ENCODE measurements at regions not wholly inside any gene's neighbourhood (a gene's known extent, or its start where the extent isn't known, plus 50 kb on each side); places are given as distances from the start of the nearest gene placed in this dataset.
A peak's percentile ranks its signal among the peaks of the same experiment; 100 is the strongest.
"Not testable (repeated sequence)": the region's sequence is repeated elsewhere in the genome, so short reads cannot be mapped to it uniquely, and the experiment has no call there.

- WGBS, 2 donors (ENCODE audit: extremely low coverage in 2 of 2, insufficient read length in 2 of 2, insufficient replicate concordance in 1 of 2), result no CpG with 5 or more reads among the region's 58 CpGs
- not testable (repeated sequence) for H2BK12ac ChIP-seq (ENCODE audit: low read length)
These were observed 1533.5 kb upstream of the TPTE start for GRCh38 chr21:8987896-8988295.

DNA sequence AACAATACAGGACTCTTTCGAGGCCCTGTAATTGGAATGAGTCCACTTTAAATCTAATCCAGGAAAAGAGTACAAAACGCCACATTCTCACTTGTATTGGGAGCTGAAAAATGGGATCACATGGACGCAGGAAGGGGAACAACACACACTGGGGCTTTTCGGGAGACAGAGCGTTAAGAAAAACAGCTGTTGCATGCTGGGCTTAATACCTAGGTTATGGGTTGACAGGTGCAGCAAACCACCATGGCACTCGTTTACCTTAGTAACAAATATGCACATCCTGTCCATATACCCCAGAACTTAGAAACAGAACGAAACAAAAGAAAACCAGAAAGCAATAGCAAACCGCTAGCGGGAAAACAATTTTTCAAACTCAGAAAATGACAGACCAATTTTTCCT is 1532.7 kb upstream of the TPTE start:
- Histone ChIP-seq H2BK15ac (ENCODE audit: low read length) (no peak overlapping the region), H2BK5ac (ENCODE audit: low read length) (no peak overlapping the region), H2BK12ac (ENCODE audit: low read length) (no peak overlapping the region), H3K4me2 (ENCODE audit: insufficient read depth, low read length, poor library complexity, severe bottlenecking) (no peak overlapping the region), H4K91ac (ENCODE audit: low read depth, low read length, poor library complexity) (no peak overlapping the region), H3K27ac (replicated peaks; ENCODE audit: low read length) (no peak overlapping the region), H3K27me3 (ENCODE audit: control insufficient read depth in 3 of 3, insufficient read depth in 3 of 3, low read depth in 1 of 3, low read length in 3 of 3) (peaks cover 0 to 2% (median 0%) of the 10 kb centered on the region in 3 experiments), H3K9me3 (replicated peaks in 1 of 2; ENCODE audit: control insufficient read depth in 2 of 2, insufficient read depth in 1 of 2, low read depth in 1 of 2, low read length in 2 of 2) (peaks cover 0 to 37% of the 10 kb centered on the region in 2 donors), H3K79me1 (ENCODE audit: low read depth, low read length) (no peaks in the 10 kb centered on the region), H4K8ac (ENCODE audit: low read depth, low read length) (no peak overlapping the region), H3K4ac (ENCODE audit: low read length) (no peak overlapping the region), H3K23ac (ENCODE audit: low read depth, low read length, poor library complexity) (no peak overlapping the region), H2BK120ac (ENCODE audit: low read depth, low read length) (no peak overlapping the region), H2AK5ac (ENCODE audit: low read depth, low read length) (no peak overlapping the region), H2AFZ (ENCODE audit: low read length) (no peak overlapping the region), H3K9ac (ENCODE audit: low read depth, low read length, poor library complexity) (no peak overlapping the region), H3K18ac (ENCODE audit: low read length) (no peak overlapping the region), H3K36me3 (replicated peaks in 1 of 2; ENCODE audit: control insufficient read depth in 2 of 2, insufficient read depth in 2 of 2, low read length in 2 of 2) (no peaks in the 10 kb centered on the region), H3K14ac (ENCODE audit: low read length) (no peak overlapping the region), H3K4me1 (ENCODE audit: control insufficient read depth in 2 of 2, insufficient read depth in 1 of 2, low read depth in 1 of 2, low read length in 2 of 2) (no peaks in the 10 kb centered on the region), H3K4me3 (ENCODE audit: low read length in 2 of 2) (peak overlapping the region in 1 of 2 donors; percentile 47)
- no CpG with 5 or more reads among the region's 9 CpGs for WGBS, 2 donors (ENCODE audit: extremely low coverage in 2 of 2, insufficient read length in 2 of 2, insufficient replicate concordance in 1 of 2)
- DNase-seq (ENCODE audit: low spot score), result no peak

More at GRCh38 chr21:8987896-8988295, 1533.5 kb upstream of the TPTE start:
- not testable (repeated sequence) for H3K4me1 ChIP-seq (ENCODE audit: control insufficient read depth in 2 of 2, insufficient read depth in 1 of 2, low read depth in 1 of 2, low read length in 2 of 2); H3K27me3 ChIP-seq (ENCODE audit: control insufficient read depth in 3 of 3, insufficient read depth in 3 of 3, low read depth in 1 of 3, low read length in 3 of 3); H4K8ac ChIP-seq (ENCODE audit: low read depth, low read length); H3K4ac ChIP-seq (ENCODE audit: low read length); H2AFZ ChIP-seq (ENCODE audit: low read length); H3K36me3 ChIP-seq (replicated peaks in 1 of 2; ENCODE audit: control insufficient read depth in 2 of 2, insufficient read depth in 2 of 2, low read length in 2 of 2); H3K79me1 ChIP-seq (ENCODE audit: low read depth, low read length); H3K4me3 ChIP-seq (ENCODE audit: low read length in 2 of 2); H3K4me2 ChIP-seq (ENCODE audit: insufficient read depth, low read length, poor library complexity, severe bottlenecking); H3K14ac ChIP-seq (ENCODE audit: low read length); H3K27ac ChIP-seq (replicated peaks; ENCODE audit: low read length); H4K91ac ChIP-seq (ENCODE audit: low read depth, low read length, poor library complexity); H2AK5ac ChIP-seq (ENCODE audit: low read depth, low read length); H2BK120ac ChIP-seq (ENCODE audit: low read depth, low read length); H3K23ac ChIP-seq (ENCODE audit: low read depth, low read length, poor library complexity); DNase-seq (ENCODE audit: low spot score); H2BK15ac ChIP-seq (ENCODE audit: low read length); H3K9ac ChIP-seq (ENCODE audit: low read depth, low read length, poor library complexity); H2BK5ac ChIP-seq (ENCODE audit: low read length); H3K18ac ChIP-seq (ENCODE audit: low read length)
- peaks cover 0 to 34% of the 10 kb centered on the region in 2 donors for H3K9me3 ChIP-seq (replicated peaks in 1 of 2; ENCODE audit: control insufficient read depth in 2 of 2, insufficient read depth in 1 of 2, low read depth in 1 of 2, low read length in 2 of 2)

GRCh38 chr21:8989261-8989711 is 1532.1 kb upstream of the TPTE start:
- Histone ChIP-seq H2AK5ac (ENCODE audit: low read depth, low read length) (no peak overlapping the region), H2AFZ (ENCODE audit: low read length) (no peak overlapping the region), H3K23ac (ENCODE audit: low read depth, low read length, poor library complexity) (no peak overlapping the region), H3K36me3 (replicated peaks in 1 of 2; ENCODE audit: control insufficient read depth in 2 of 2, insufficient read depth in 2 of 2, low read length in 2 of 2) (no peaks in the 10 kb centered on the region), H3K4me2 (ENCODE audit: insufficient read depth, low read length, poor library complexity, severe bottlenecking) (no peak overlapping the region), H3K4me1 (ENCODE audit: control insufficient read depth in 2 of 2, insufficient read depth in 1 of 2, low read depth in 1 of 2, low read length in 2 of 2) (no peaks in the 10 kb centered on the region), H3K9ac (ENCODE audit: low read depth, low read length, poor library complexity) (no peak overlapping the region), H3K27me3 (ENCODE audit: control insufficient read depth in 3 of 3, insufficient read depth in 3 of 3, low read depth in 1 of 3, low read length in 3 of 3) (peaks cover 0 to 2% (median 0%) of the 10 kb centered on the region in 3 experiments), H3K4me3 (ENCODE audit: low read length in 2 of 2) (no peak overlapping the region), H2BK12ac (ENCODE audit: low read length) (no peak overlapping the region), H2BK5ac (ENCODE audit: low read length) (no peak overlapping the region), H3K79me1 (ENCODE audit: low read depth, low read length) (no peaks in the 10 kb centered on the region), H3K9me3 (replicated peaks in 1 of 2; ENCODE audit: control insufficient read depth in 2 of 2, insufficient read depth in 1 of 2, low read depth in 1 of 2, low read length in 2 of 2) (peaks cover 0 to 42% of the 10 kb centered on the region in 2 donors), H3K4ac (ENCODE audit: low read length) (no peak overlapping the region), H3K27ac (replicated peaks; ENCODE audit: low read length) (no peak overlapping the region), H2BK120ac (ENCODE audit: low read depth, low read length) (no peak overlapping the region), H4K8ac (ENCODE audit: low read depth, low read length) (no peak overlapping the region), H3K14ac (ENCODE audit: low read length) (no peak overlapping the region), H3K18ac (ENCODE audit: low read length) (no peak overlapping the region), H2BK15ac (ENCODE audit: low read length) (no peak overlapping the region), H4K91ac (ENCODE audit: low read depth, low read length, poor library complexity) (no peak overlapping the region)
- no peak for DNase-seq (ENCODE audit: low spot score)
- WGBS, 2 donors (ENCODE audit: extremely low coverage in 2 of 2, insufficient read length in 2 of 2, insufficient replicate concordance in 1 of 2), result no CpG with 5 or more reads among the region's 6 CpGs

DNA sequence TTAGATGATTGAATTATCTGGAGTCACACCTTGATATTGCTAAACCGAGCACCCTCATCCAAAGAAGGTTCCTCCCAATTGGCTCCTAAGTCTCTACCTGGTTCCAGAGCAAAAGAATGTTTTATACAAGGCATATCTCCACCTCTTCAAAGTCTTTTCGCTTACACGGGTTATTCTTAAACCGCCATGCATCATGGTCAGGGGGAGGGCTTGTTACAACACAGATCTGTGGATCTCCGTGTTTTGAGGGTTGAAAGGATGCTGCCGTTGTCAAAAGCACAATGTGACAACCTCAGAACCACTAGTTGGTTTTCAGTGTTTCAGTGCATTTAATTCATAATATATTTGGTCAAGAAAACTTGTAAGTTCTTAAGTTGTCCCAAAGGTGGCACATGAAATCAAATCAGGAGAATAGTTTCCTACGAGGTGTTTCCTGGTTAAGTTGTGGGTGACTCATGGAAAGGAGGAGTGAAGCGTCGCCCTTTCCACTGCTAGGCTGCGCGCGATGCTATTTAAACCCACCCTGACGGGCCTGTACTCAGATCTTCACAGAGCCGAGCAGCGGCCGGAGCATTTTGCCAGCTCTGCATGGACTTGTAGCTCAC is 1531.6 kb upstream of the TPTE start:
- Histone ChIP-seq H3K18ac (ENCODE audit: low read length) (no peak overlapping the region), H2AK5ac (ENCODE audit: low read depth, low read length) (no peak overlapping the region), H3K9ac (ENCODE audit: low read depth, low read length, poor library complexity) (no peak overlapping the region), H3K79me1 (ENCODE audit: low read depth, low read length) (no peaks in the 10 kb centered on the region), H3K27me3 (ENCODE audit: control insufficient read depth in 3 of 3, insufficient read depth in 3 of 3, low read depth in 1 of 3, low read length in 3 of 3) (peaks cover 0 to 2% (median 0%) of the 10 kb centered on the region in 3 experiments), H3K4me1 (ENCODE audit: control insufficient read depth in 2 of 2, insufficient read depth in 1 of 2, low read depth in 1 of 2, low read length in 2 of 2) (no peaks in the 10 kb centered on the region), H3K14ac (ENCODE audit: low read length) (no peak overlapping the region), H4K8ac (ENCODE audit: low read depth, low read length) (no peak overlapping the region), H2AFZ (ENCODE audit: low read length) (no peak overlapping the region), H2BK15ac (ENCODE audit: low read length) (no peak overlapping the region), H3K4ac (ENCODE audit: low read length) (no peak overlapping the region), H2BK12ac (ENCODE audit: low read length) (no peak overlapping the region), H3K4me3 (ENCODE audit: low read length in 2 of 2) (no peak overlapping the region), H2BK5ac (ENCODE audit: low read length) (no peak overlapping the region), H4K91ac (ENCODE audit: low read depth, low read length, poor library complexity) (no peak overlapping the region), H3K4me2 (ENCODE audit: insufficient read depth, low read length, poor library complexity, severe bottlenecking) (no peak overlapping the region), H3K36me3 (replicated peaks in 1 of 2; ENCODE audit: control insufficient read depth in 2 of 2, insufficient read depth in 2 of 2, low read length in 2 of 2) (no peaks in the 10 kb centered on the region), H3K23ac (ENCODE audit: low read depth, low read length, poor library complexity) (no peak overlapping the region), H3K27ac (replicated peaks; ENCODE audit: low read length) (no peak overlapping the region), H3K9me3 (replicated peaks in 1 of 2; ENCODE audit: control insufficient read depth in 2 of 2, insufficient read depth in 1 of 2, low read depth in 1 of 2, low read length in 2 of 2) (peaks cover 0 to 44% of the 10 kb centered on the region in 2 donors), H2BK120ac (ENCODE audit: low read depth, low read length) (no peak overlapping the region)
- WGBS, 2 donors (ENCODE audit: extremely low coverage in 2 of 2, insufficient read length in 2 of 2, insufficient replicate concordance in 1 of 2), result no CpG with 5 or more reads among the region's 16 CpGs
- no peak for DNase-seq (ENCODE audit: low spot score)
